HG02973 (cell line): ENCODE measurements at regions not wholly inside any gene's neighbourhood (a gene's known extent, or its start where the extent isn't known, plus 50 kb on each side); places are given as distances from the start of the nearest gene placed in this dataset.

Experiments used
- ATAC-seq: cut with Tn5 transposase; IDR thresholded peaks from one replicate; pipeline ENCODE4 v1.9.1; 2021; ENCODE audit warnings: moderate library complexity; ENCODE audit not compliant: unreplicated experiment

DNA sequence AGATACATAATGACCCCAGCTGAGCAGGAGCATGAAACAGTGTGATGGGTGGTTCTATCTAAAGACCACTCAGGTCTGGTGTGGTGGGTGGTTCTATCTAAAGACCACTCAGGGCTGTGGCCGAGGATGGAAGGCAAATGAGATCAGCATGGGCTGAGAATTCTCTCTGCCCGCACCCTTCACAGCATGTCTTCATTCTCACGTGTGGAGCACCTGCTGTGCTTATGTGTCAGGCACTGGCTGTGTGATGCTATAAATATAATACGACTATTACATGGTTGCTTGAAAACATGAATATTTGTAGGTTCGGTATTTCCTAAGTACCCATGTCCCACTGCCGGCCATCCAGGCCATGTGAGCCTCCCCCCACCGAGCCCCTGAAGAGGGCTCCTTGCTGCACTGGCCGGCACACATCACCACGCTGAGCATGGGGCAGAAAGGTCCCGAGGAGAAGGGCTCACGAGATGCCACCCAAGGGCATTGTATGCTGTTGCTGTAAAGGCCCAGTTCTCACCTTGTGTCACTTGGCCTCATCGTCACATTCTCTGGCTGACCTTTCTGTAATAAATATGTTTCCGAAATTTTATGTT lies 810.2 kb downstream of the UQCRFS1 start:
- ATAC-seq: no peak

DNA sequence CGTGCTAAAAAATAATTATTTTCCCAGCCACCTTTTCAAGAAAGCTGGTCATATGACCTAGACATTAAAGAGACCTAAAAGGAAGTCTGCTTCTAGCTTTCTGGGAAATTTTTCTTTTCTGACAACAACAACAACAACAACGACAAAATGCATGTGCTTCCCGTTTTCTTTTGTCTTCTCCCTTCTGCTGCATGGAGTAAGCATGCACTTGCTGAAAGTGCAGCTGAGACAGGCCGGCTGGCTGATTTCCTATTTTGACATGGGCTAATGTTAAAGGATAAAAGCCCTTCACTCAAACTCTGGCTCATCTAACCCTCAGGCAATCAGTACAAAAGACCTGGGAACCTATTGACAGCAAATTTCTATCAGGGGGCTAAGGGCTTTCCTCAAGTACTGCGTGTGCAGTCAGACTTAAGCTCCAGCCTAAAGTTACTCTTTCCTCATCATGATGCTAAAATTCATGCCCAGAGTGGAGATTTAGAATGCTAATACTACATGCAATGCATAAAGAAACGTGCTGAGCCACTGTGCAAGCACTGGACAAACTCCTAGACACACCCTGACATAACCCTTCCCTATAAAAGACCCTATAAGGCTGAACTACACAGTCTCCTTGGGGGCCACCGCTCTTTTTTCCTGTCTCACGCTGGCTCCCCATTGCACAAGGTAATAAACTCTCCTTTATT lies 811.1 kb downstream of the UQCRFS1 start:
- ATAC-seq: no peak

DNA sequence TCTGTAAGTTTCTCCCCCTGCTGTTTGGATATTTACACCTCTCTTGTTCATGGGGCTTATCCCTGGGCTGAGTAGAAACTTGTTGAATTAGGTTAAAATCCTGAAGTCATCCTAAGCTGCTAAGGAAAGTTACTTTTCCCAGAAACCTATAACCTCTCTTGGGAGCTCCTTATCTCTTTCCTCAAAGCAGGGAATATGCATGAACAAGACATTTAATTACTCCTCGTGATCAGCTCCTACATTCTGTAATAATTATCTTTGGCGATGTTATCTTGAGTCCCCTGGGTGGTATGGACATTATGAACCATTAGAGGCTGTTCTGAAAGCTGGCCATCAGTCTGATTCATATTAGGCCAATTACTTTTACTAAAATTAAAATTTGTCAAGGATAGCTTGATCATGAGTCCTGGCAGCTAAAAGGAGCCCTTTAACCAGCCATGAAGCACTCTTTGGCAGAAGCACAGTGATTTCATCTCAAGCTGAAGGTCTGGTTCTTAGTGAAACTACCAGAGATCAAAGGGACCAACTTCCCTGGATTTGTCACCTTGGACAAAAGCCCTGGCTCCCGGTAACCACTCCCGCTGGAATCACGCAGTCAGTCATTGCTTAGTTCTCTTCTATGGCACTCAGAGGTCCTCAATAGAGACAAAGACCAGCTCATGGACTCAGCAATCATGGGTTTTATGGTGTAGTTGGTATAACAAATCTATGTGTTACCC lies 811.8 kb downstream of the UQCRFS1 start:
- no peak for ATAC-seq

DNA sequence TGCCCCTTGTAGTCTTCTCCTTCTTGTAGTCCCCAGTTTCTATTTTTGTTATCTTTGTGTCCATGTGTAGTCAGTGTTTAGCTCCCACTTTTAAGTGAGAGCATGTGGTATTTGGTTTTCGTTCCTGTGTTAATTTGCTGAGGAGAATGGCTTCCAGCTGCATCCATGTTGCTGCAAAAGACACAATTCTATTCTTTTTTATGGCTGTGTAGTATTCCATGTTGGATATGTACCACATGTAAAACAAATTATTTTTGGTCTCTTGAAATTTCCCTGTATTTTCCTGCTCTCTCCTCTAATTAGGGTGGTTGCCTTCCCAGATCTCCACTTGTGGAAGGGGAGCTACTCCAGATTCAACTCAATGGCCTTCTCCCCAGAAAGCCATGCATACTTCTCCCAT lies 813.8 kb downstream of the UQCRFS1 start:
- ATAC-seq: no peak

DNA sequence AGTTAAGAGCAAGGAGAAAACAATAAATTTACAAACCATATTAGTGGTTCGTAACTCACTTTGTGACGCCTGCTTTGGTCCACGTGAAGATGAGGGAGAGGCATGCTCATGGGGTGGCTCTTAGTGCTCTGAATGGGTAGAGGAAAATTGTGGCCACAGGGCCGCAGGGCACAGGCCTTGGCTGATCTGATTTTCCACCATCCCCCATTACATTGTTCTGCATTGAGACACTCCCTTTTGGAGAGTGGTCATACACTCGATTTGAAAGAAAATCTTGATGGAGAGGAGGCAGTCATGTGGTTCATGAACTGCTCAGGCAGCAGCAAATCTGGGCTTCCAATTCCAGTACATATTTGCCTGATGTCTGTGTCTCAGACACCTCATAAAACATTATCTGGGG lies 815.2 kb downstream of the UQCRFS1 start:
- ATAC-seq: no peak

DNA sequence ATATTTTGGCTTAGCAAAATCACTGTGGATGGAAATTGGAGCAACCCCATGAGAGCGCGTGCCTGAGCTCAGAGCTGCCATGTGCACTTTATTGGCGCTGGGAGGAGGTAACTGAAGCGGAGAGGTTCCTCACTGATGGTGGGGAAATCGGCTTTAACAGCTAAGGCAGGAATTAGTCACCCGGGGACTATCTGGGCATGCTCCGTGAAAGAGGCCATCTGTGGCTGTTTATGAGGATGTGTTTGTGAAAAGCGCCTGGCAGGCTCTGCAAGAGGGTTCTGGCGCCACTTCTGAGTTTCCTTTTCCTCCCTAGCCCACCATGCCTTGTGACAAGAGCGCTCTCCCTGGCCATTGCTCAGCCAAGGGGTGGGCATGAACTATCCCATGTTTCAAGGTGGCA lies 815.6 kb downstream of the UQCRFS1 start:
- ATAC-seq: no peak

DNA sequence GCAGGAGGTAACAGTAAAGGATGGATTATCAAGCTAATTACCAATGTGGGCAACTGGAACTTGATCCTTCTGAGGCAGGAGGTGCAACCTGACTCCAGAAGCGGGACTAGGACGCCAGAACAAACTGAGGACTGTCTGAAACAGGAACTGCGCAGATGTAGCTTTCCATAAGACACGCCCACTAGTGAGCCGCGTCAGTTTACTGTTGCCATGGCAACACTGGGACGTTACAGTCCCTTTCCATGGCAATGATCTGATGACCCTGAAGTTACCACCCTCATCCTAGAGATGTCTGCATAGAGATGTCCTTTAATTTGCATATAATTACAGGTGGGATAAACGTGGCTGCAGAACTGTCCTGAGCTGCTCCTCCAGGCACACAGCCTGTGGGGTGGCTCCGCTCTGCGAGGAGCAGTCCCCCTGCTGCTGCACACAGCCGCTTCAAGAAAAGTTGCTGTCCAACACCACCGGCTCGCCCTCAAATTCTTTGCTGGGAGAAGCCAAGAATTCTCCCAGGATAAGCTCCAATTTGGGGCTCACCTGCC lies 816.6 kb downstream of the UQCRFS1 start:
- ATAC-seq: no peak

DNA sequence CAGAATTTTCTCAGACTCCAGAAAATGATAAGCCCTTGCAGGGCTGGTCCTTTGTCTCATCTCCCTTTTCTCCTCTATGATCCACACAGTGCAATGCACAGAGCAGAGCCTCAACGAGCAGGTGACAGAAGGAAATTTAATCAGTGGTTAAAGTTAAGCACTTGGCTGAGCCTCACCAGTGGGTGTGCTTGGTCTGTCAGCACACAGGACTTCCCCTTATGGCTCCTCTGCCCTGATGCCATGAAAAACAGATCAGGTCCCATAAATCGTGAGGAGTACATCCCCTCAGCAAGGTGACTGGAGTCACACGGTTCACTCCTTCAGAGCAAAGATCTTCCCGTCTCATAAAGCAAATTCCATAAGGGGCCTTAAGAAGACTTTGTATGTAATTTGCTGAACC lies 818.2 kb downstream of the UQCRFS1 start:
- ATAC-seq: no peak

DNA sequence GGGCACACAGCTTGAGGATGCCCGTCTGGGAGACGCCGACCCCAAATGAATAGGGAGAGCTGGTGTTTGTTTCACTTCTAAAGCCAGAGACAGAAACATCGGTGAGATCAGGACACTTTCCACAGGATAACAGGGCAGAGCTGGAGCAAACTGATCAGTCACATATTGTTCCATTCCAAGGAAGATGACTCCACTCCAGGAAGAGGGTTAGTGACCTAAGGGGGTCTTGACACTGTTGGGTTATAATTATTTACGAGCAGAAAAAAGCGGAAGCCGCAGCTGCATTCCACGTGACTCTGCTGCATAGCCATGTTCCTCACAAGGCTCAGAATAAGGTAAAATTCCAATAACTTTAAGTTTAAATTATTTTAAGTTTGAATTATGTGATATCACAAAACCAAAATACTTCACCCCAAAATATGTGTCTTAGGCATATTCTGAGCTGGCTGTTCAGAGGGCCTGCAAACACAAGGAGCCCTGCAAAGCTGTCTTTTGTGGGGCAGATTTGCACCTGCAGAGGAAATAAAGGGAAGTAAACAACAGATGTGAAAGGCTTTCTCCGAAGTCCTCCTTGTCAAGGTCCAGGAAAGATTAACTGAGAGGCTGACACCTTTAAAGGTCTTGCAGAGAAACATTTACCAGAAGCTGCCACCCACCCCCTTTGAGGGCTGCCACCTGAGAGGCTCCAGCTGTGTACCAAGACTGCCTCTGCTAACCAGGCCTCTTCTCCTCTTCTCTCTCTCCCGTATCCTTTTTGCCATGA lies 819.2 kb downstream of the UQCRFS1 start:
- no peak for ATAC-seq

DNA sequence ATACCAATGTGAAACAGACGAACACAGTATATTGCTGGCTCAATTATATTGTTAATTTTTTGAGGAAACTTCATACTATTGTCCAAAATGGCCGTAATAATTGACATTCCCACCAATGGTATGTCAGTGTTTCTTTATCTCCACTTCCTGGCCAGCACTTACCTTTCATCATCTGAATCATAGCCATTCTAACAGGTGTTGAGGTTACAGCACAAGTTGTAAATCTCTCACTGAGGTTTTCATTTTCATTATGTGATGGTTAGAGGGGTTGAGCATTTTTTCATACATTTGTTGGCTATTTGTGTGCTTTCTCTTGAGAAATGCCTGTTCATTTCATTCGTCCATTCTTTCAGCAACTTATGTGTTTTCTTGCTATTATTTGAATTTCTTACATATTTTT lies 824.0 kb downstream of the UQCRFS1 start:
- ATAC-seq: no peak

DNA sequence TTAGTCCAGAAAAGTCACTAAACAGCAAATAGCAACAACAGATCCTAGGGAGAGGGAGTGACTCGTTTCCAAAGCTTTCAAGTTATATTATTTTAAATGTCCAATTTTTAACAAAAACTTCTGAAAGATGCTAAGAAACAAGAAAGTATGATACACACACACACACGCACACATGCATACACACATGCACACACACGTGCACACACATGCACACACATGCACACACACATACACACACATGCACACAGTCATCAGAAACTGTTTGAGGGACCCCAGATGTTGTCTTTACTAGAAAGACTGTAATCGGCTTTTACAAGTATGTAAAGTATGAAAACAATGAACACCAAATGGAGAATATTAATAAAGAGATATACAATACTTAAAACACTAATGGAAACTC lies 825.4 kb downstream of the UQCRFS1 start:
- ATAC-seq: no peak

DNA sequence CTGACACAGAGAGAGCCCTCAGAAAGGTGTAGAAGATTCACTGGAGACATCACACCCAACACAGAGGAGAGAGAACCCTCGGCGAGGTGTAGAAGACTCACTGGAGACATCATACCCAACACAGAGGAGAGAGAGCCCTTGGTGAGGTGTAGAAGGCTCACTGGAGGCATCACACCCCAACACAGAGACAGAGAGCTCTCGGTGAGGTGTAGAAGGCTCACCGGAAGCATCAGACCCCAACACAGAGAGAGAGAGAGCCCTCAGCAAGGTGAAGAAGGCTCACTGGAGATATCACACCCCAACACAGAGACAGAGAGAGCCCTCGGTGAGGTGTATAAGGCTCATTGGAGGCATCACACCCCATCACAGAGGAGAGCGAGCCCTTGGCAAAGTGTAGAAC lies 826.5 kb downstream of the UQCRFS1 start:
- ATAC-seq: no peak

DNA sequence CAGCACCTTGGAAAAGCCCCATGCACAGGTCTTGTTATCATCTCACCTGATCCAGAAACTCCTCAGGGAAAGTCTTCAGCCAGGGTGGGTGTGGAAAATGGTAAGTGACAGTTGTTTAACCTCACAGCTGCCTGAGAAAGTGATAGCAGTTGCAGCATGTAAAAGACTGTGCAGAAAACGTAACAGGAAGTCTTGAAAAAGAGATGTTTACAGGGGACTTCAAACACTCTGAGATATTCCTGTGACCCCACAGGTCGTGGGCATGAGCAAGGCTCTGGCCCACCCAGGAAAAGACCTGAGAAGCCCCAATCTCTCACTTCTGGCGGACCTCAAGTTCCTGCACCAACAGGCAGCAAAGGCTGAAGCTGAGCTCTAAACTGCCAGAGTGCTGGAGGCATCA lies 826.9 kb downstream of the UQCRFS1 start:
- no peak for ATAC-seq

DNA sequence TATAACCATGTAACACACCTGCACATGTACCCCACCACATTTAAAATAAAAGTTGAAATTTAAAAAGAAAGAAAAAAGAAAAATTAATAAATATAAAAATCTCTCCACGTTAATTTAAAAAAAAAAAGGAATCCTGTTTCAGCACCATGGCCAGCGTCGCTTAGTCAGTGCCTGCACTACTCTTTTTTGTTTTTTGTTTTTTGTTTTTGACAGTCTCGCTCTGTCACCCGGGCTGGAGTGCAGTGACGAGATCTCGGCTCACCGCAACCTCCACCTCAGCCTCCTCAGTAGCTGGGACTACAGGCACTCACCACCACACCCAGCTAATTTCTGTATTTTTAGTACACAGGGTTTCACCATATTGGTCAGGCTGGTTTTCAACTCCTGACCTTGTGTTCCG lies 835.9 kb downstream of the UQCRFS1 start:
- no peak for ATAC-seq

DNA sequence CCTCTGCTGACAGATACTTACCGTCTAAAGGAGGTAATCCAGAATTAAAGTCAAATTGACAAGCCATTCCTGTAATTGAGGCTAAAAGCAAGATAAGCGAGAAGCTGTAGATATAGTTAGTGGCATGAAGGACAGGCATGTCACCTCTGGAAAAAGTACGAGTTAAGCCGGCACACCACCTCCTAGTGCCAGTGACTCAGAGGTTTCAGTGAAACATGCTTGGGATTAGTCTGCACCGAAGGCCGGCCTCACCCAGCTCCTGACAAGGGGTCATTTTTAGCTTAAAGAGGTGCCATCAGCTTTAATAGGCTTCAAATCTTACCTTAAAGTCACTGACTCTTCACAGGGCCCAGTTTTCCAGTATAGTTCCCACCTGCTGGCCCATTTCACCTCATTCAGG lies 838.0 kb downstream of the UQCRFS1 start:
- no peak for ATAC-seq

DNA sequence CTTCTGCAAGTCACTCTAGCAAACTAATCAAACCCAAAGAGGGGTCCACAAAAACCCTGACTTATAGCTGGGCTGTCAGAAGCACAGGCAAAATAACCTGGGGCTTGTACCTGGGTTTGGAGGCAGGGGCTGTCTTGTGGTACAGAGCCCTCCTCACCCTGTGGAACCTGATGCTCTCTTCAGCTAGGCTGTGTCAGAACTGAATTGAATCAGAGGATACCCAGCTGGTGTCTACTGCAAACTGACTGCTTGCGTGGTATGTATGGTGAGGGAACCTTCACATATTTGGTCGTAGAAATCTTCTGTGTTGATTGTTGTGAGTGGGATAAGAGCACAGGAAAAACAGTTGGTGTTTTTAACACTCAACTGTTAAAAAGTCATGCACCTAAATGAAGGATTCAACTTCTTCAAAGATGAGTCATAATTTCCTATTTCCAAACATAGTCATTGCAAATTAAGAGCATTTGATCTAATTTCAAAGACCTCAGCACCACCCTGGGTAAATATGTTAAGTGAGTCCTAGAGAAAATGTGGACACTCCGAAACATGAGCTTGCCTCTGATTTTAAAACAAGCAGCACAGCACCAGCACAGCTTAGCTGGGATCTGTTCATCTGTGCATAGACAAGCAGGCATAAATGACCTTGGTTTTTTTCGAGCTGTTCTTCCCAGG lies 840.2 kb downstream of the UQCRFS1 start:
- no peak for ATAC-seq

DNA sequence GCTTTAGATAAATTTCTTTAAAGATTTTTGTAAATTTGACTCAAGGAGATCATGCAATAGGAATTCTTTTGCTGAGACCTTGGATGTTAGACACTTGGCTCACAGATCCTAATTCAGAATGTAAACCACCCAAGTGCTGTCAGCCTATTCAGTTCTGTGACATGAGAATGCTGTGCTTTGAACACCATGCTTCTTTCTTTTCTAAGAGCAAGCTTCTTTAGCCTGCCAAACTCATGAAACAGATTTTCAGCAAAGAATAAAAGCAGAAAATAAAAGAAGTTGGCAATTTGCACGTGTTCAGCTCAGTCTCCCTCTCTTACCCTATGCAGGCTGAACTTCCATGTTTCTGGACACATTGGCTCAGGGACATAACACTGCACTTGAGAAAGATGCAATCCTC lies 845.8 kb downstream of the UQCRFS1 start:
- ATAC-seq: no peak

DNA sequence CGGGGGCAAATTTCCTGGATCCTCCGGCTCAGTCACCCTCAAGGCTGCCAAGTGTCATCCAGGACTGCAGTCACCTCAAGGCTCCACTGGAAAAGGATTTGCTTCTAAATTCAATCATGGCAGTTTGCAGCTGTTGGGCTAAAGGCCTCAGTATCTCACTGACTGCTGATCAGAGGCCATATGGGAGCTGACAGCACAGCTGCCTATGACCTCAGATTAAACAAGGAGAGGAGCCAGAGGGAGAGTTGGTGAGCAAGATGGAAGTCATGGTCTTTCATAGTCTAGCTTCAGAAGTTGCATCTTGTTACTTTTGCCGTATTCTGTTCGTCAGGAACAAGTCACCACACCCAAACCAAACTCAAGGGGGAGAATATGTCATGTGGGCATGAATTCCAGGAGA lies 849.7 kb downstream of the UQCRFS1 start:
- ATAC-seq: no peak

DNA sequence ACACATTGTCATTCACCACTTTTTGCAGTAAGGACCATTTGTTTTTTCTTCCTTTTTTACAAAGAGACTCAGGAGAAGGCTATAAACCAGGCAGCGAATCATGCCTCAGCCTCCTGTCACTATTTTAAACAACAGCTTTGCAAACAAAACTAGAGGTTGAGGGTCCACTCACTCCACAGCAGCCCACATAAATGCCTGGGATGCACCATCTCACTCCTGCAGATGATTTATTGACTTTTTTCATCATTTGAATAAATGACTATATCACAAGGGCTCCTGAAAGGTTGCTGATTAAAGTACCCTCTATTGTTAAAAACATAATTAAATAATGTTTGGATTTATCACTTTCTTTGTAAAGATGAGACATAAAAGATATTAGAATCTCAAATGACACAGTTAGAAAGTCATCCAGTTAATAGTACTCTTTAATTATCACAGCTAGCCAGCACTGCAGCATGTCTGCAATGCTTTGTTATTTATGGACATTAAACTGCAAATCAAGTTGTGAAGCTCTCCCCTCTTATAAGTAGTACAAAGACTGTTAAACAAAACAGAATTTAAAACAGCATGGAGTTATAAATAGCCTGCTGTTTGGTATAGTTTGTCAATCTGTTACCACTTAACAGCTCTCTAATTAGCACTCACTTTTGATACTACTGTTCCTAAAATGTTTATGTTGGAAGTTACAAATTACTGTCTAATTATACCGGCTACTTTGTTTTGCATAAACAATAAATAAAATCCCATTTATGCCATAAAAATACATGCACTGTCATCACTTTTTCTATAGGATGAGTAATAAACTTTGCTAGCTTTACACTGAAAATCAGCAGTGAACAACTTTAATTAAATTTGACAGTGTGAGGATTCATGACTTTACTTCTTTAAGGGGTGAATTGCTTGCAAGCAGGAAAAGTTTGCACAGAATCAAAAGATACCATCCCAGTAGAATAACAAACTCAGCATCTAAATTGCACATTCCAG lies 853.2 kb downstream of the UQCRFS1 start:
- ATAC-seq: no peak

DNA sequence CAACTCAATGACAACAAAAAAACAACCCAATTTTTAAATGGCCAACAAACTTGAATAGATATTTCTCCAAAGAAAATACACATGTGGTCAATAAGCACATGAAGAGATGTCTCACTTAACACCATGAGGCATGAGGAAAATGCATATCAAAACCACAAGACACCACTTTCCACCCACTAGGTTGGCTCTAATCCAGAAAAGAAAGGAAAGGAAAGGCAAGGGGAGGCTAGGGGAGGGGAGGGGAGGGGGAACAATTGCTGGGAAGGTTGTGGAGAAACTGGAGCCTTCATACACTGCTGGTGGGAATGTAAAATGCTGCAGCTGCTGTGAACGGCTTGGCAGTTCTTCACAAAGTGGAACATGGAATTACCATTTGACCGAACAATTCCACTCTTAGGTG lies 854.3 kb downstream of the UQCRFS1 start:
- ATAC-seq: no peak
